ENCODE measurements at regions not wholly inside any gene's neighbourhood (a gene's known extent, or its start where the extent isn't known, plus 50 kb on each side); places are given as distances from the start of the nearest gene placed in this dataset.

- no peak for DNase-seq (ENCODE audit: low spot score)
- no peak overlapping the region for H3K4me3 Mint-ChIP-seq
Observed at GRCh38 chr6:156545021-156545420, 232.2 kb upstream of the ARID1B start.

GRCh38 chr6:156544046-156544445 lies 233.1 kb upstream of the ARID1B start:
- H3K9me3 ChIP-seq (ENCODE audit: low read depth) = no peaks in the 10 kb centered on the region
- H3K36me3 Mint-ChIP-seq = no peaks in the 10 kb centered on the region
- H4K20me1 ChIP-seq (ENCODE audit: low read depth) = no peaks in the 10 kb centered on the region
- no peak overlapping the region for H3K4me3 ChIP-seq
- no peaks in the 10 kb centered on the region for H3K27me3 ChIP-seq
- peaks cover 4% of the 10 kb centered on the region for H3K27me3 Mint-ChIP-seq (ENCODE audit: insufficient read depth, low read depth)
- H3K4me1 ChIP-seq = no peaks in the 10 kb centered on the region
- no peaks in the 10 kb centered on the region for H3K36me3 ChIP-seq
- H3K4me1 Mint-ChIP-seq = peaks cover 4% of the 10 kb centered on the region
- no peak overlapping the region for H3K27ac ChIP-seq
- H3K4me2 ChIP-seq = no peak overlapping the region
- no peaks in the 10 kb centered on the region for H3K79me2 ChIP-seq (ENCODE audit: low read depth)
- no peak overlapping the region for H3K9ac ChIP-seq
- H3K4me3 Mint-ChIP-seq = no peak overlapping the region
- no peak for DNase-seq (ENCODE audit: low spot score)
- H3F3A ChIP-seq (ENCODE audit: low read depth) = no peaks in the 10 kb centered on the region
- H3K9me3 Mint-ChIP-seq = no peaks in the 10 kb centered on the region
- no peak overlapping the region for H2AFZ ChIP-seq (replicated peaks)
- no peak overlapping the region for H3K27ac Mint-ChIP-seq
- TF ChIP-seq EZH2phosphoT487 (IDR thresholded peaks at IDR 0.05) (no peak), EZH2 (IDR thresholded peaks at IDR 0.05) (no peak), CTCF (IDR thresholded peaks at IDR 0.05) (no peak)

More at GRCh38 chr6:156545021-156545420, 232.2 kb upstream of the ARID1B start:
- Histone ChIP-seq H3K4me2 (no peak overlapping the region), H3K27ac (no peak overlapping the region), H3K4me1 (no peaks in the 10 kb centered on the region), H3K27me3 (no peaks in the 10 kb centered on the region), H3F3A (ENCODE audit: low read depth) (no peaks in the 10 kb centered on the region), H2AFZ (replicated peaks) (no peak overlapping the region), H4K20me1 (ENCODE audit: low read depth) (no peaks in the 10 kb centered on the region), H3K4me3 (no peak overlapping the region), H3K79me2 (ENCODE audit: low read depth) (no peaks in the 10 kb centered on the region), H3K36me3 (no peaks in the 10 kb centered on the region), H3K9ac (no peak overlapping the region), H3K9me3 (ENCODE audit: low read depth) (no peaks in the 10 kb centered on the region)
- H3K27ac Mint-ChIP-seq = no peak overlapping the region
- H3K36me3 Mint-ChIP-seq = no peaks in the 10 kb centered on the region
- no peak for TF ChIP-seq CTCF (IDR thresholded peaks at IDR 0.05)
- no peak for TF ChIP-seq EZH2phosphoT487 (IDR thresholded peaks at IDR 0.05)
- no peak for TF ChIP-seq EZH2 (IDR thresholded peaks at IDR 0.05)
- peaks cover 4% of the 10 kb centered on the region for H3K27me3 Mint-ChIP-seq (ENCODE audit: insufficient read depth, low read depth)
- H3K9me3 Mint-ChIP-seq = no peaks in the 10 kb centered on the region
- H3K4me1 Mint-ChIP-seq = no peaks in the 10 kb centered on the region

- no peak overlapping the region for H2AFZ ChIP-seq (replicated peaks)
Observed at GRCh38 chr6:156543431-156543830, 233.7 kb upstream of the ARID1B start.

More at GRCh38 chr6:156543431-156543830, 233.7 kb upstream of the ARID1B start:
- no peaks in the 10 kb centered on the region for H3K27me3 ChIP-seq
- H3K4me2 ChIP-seq = no peak overlapping the region
- Mint-ChIP-seq H3K4me1 (peaks cover 10% of the 10 kb centered on the region), H3K27ac (no peak overlapping the region), H3K4me3 (no peak overlapping the region), H3K27me3 (ENCODE audit: insufficient read depth, low read depth) (peaks cover 4% of the 10 kb centered on the region), H3K9me3 (no peaks in the 10 kb centered on the region), H3K36me3 (no peaks in the 10 kb centered on the region)
- no peak overlapping the region for H3K27ac ChIP-seq
- no peaks in the 10 kb centered on the region for H3F3A ChIP-seq (ENCODE audit: low read depth)
- H3K9me3 ChIP-seq (ENCODE audit: low read depth) = no peaks in the 10 kb centered on the region
- no peak for DNase-seq (ENCODE audit: low spot score)
- no peaks in the 10 kb centered on the region for H3K79me2 ChIP-seq (ENCODE audit: low read depth)
- H3K36me3 ChIP-seq = no peaks in the 10 kb centered on the region
- H4K20me1 ChIP-seq (ENCODE audit: low read depth) = no peaks in the 10 kb centered on the region
- no peak overlapping the region for H3K9ac ChIP-seq
- H3K4me3 ChIP-seq = no peak overlapping the region
- H3K4me1 ChIP-seq = no peaks in the 10 kb centered on the region
- TF ChIP-seq EZH2 (IDR thresholded peaks at IDR 0.05) = no peak
- TF ChIP-seq EZH2phosphoT487 (IDR thresholded peaks at IDR 0.05) = no peak
- no peak for TF ChIP-seq CTCF (IDR thresholded peaks at IDR 0.05)

Measured in neural progenitor cell (in vitro differentiated cells).